ENCODE measurements at regions not wholly inside any gene's neighbourhood (a gene's known extent, or its start where the extent isn't known, plus 50 kb on each side); places are given as distances from the start of the nearest gene placed in this dataset.

- TF ChIP-seq, protein P1, sequence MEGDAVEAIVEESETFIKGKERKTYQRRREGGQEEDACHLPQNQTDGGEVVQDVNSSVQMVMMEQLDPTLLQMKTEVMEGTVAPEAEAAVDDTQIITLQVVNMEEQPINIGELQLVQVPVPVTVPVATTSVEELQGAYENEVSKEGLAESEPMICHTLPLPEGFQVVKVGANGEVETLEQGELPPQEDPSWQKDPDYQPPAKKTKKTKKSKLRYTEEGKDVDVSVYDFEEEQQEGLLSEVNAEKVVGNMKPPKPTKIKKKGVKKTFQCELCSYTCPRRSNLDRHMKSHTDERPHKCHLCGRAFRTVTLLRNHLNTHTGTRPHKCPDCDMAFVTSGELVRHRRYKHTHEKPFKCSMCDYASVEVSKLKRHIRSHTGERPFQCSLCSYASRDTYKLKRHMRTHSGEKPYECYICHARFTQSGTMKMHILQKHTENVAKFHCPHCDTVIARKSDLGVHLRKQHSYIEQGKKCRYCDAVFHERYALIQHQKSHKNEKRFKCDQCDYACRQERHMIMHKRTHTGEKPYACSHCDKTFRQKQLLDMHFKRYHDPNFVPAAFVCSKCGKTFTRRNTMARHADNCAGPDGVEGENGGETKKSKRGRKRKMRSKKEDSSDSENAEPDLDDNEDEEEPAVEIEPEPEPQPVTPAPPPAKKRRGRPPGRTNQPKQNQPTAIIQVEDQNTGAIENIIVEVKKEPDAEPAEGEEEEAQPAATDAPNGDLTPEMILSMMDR (conservative IDR thresholded peaks at IDR 0.05; ENCODE audit: low read depth, low read length): no peak
- no peak for TF ChIP-seq EZH2 (IDR thresholded peaks at IDR 0.05; ENCODE audit: borderline replicate concordance, low read depth, low read length, poor library complexity, severe bottlenecking)
These were observed 197.8 kb upstream of the FRMD6 start for GRCh38 chr14:51453869-51454268.

Data from A673 (cell line).